ENCODE measurements at regions not wholly inside any gene's neighbourhood (a gene's known extent, or its start where the extent isn't known, plus 50 kb on each side); places are given as distances from the start of the nearest gene placed in this dataset.

- H3F3A ChIP-seq (replicated peaks; ENCODE audit: low read depth): no peaks in the 10 kb centered on the region
- Mint-ChIP-seq H3K27ac (no peak overlapping the region), H3K36me3 (ENCODE audit: low read depth) (peaks cover 1% of the 10 kb centered on the region; the same call in 1 of the 3 replicates), H3K27me3 (ENCODE audit: insufficient read depth, low read depth, poor library complexity) (no peaks in the 10 kb centered on the region), H3K9me3 (no peaks in the 10 kb centered on the region), H3K4me3 (no peak overlapping the region), H3K4me1 (no peaks in the 10 kb centered on the region)
- H3K4me1 ChIP-seq (ENCODE audit: insufficient read depth): no peaks in the 10 kb centered on the region
- H3K27ac ChIP-seq (ENCODE audit: low read depth): no peak overlapping the region
- H3K36me3 ChIP-seq (ENCODE audit: insufficient read depth): no peaks in the 10 kb centered on the region
- H2AFZ ChIP-seq: no peak overlapping the region
- H3K9me2 ChIP-seq (ENCODE audit: insufficient read depth): no peaks in the 10 kb centered on the region
- no peak overlapping the region for H3K4me3 ChIP-seq
- no peaks in the 10 kb centered on the region for H4K20me1 ChIP-seq (replicated peaks; ENCODE audit: insufficient read depth)
- no peaks in the 10 kb centered on the region for H3K27me3 ChIP-seq (ENCODE audit: insufficient read depth)
- no peak for TF ChIP-seq NANOG (IDR thresholded peaks at IDR 0.05; ENCODE audit: borderline replicate concordance)
- no peak for TF ChIP-seq ZNF331 (CRISPR knock-in tag; IDR thresholded peaks at IDR 0.05; ENCODE audit: low read depth)
- TF ChIP-seq ZNF114 (CRISPR knock-in tag; IDR thresholded peaks at IDR 0.05): no peak
- TF ChIP-seq EZH2 (IDR thresholded peaks at IDR 0.05; ENCODE audit: low read depth, unreplicated experiment): no peak
- no peak for TF ChIP-seq REST (IDR thresholded peaks at IDR 0.05; ENCODE audit: unreplicated experiment)
- no peak for TF ChIP-seq STAT1 (IDR thresholded peaks at IDR 0.05; ENCODE audit: unreplicated experiment)
- no peak for TF ChIP-seq CREB1 (CRISPR knock-in tag; IDR thresholded peaks at IDR 0.05; ENCODE audit: low read depth)
- no peak for TF ChIP-seq EZH2phosphoT487 (IDR thresholded peaks at IDR 0.05; ENCODE audit: unreplicated experiment)
- TF ChIP-seq ZNF462 (CRISPR knock-in tag; IDR thresholded peaks at IDR 0.05): no peak
- TF ChIP-seq ETS1 (IDR thresholded peaks at IDR 0.05): no peak
- no peak for TF ChIP-seq JUNB (IDR thresholded peaks at IDR 0.05; ENCODE audit: unreplicated experiment)
- no peak for ATAC-seq
- DNase-seq (ENCODE audit: low spot score): no peak
- H3K4me2 ChIP-seq: no peak overlapping the region
- no peaks in the 10 kb centered on the region for H3K79me2 ChIP-seq (replicated peaks; ENCODE audit: insufficient read depth)
These were observed 953.8 kb downstream of the NR2F1-AS1 start for GRCh38 chr5:92627186-92627585.

Data from GM23338 (cell line).